Kidney epithelial cell (primary cell): ENCODE measurements at regions not wholly inside any gene's neighbourhood (a gene's known extent, or its start where the extent isn't known, plus 50 kb on each side); places are given as distances from the start of the nearest gene placed in this dataset.

Experiments used
- DNase-seq: peaks from one replicate; pipeline ENCODE4 v3.0.0-alpha.2; 2010; ENCODE audit warnings: low read depth
- H3K27me3 ChIP-seq: 2 replicates; pipeline ENCODE4 v1.6.0; 2011; ENCODE audit warnings: low read length; ENCODE audit not compliant: control insufficient read depth, insufficient read depth
- H3K36me3 ChIP-seq: 2 replicates; pipeline ENCODE4 v1.5.1; 2011; ENCODE audit warnings: low read length; ENCODE audit not compliant: control insufficient read depth, insufficient read depth
- H3K4me3 ChIP-seq: 2 replicates; pipeline ENCODE4 v1.5.1; 2011; ENCODE audit warnings: low read depth, mild to moderate bottlenecking, control low read depth, low read length
- TF ChIP-seq, protein P1 (sequence below): IDR thresholded peaks from 2 replicates; pipeline ENCODE4 v1.5.1; 2011; ENCODE audit warnings: mild to moderate bottlenecking, moderate library complexity, low read length, control low read depth, inconsistent platforms; ENCODE audit not compliant: insufficient read depth, poor library complexity, severe bottlenecking

DNA sequence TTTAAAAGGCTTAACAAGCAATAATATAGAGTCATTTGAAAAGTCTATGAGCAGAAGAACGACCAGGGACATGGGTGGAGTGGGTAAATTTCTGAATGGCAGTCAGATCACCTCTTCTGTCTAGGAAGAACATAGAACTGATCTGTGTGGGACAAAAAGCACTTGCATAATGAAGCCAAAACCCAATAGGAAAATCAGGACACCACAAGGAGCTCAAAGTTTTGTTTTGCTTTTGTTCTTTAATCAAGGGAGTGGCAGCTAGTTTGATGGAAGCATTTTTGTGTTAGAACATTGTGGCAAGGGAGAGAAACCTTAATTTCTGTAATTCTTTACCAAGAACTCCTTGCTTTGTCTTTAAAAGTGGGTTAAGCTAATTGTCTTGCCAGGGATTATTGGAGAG lies 240.2 kb upstream of the TANK start:
- H3K36me3 ChIP-seq = no peaks in the 10 kb centered on the region
- no peaks in the 10 kb centered on the region for H3K27me3 ChIP-seq
- no peak overlapping the region for H3K4me3 ChIP-seq
- no peak for DNase-seq
- TF ChIP-seq, protein P1, sequence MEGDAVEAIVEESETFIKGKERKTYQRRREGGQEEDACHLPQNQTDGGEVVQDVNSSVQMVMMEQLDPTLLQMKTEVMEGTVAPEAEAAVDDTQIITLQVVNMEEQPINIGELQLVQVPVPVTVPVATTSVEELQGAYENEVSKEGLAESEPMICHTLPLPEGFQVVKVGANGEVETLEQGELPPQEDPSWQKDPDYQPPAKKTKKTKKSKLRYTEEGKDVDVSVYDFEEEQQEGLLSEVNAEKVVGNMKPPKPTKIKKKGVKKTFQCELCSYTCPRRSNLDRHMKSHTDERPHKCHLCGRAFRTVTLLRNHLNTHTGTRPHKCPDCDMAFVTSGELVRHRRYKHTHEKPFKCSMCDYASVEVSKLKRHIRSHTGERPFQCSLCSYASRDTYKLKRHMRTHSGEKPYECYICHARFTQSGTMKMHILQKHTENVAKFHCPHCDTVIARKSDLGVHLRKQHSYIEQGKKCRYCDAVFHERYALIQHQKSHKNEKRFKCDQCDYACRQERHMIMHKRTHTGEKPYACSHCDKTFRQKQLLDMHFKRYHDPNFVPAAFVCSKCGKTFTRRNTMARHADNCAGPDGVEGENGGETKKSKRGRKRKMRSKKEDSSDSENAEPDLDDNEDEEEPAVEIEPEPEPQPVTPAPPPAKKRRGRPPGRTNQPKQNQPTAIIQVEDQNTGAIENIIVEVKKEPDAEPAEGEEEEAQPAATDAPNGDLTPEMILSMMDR = no peak

DNA sequence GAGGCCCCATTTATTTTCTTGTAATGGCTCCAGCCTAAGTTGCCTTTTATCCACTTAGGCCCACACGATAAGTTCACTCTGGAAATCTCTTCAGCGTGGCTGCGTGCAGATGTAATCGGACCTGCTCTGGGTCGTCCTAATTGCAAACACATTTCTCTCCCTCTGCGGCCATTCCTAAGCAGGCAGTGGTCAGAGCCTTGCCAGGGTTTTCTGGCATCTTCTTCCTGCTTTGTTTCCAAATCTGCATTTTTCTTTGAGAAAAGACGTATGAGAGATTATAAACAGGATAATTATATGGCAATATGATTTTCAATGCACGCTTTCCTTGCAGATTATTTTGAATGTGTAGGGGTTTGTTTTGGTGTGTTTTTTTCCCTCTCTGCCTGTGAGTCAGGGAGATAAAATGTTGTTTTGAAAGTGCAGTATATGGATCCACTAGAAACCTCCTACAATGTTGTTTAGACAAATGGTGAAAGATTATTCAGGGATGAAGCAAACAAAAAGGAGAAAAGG lies 239.4 kb upstream of the TANK start:
- H3K36me3 ChIP-seq = no peaks in the 10 kb centered on the region
- H3K4me3 ChIP-seq = no peak overlapping the region
- H3K27me3 ChIP-seq = no peaks in the 10 kb centered on the region
- DNase-seq = no peak
- TF ChIP-seq, protein P1 = no peak

GRCh38 chr2:160921386-160921964 lies 238.8 kb upstream of the TANK start:
- Histone ChIP-seq H3K27me3 (no peaks in the 10 kb centered on the region), H3K36me3 (no peaks in the 10 kb centered on the region), H3K4me3 (no peak overlapping the region)
- no peak for DNase-seq
- TF ChIP-seq, protein P1 = no peak

- Histone ChIP-seq H3K36me3 (no peaks in the 10 kb centered on the region), H3K4me3 (no peak overlapping the region)
- TF ChIP-seq, protein P1 = no peak
Observed at GRCh38 chr2:160924936-160925353, 235.3 kb upstream of the TANK start.

GRCh38 chr2:160925956-160926355 lies 234.3 kb upstream of the TANK start:
- TF ChIP-seq, protein P1 = no peak
- no peaks in the 10 kb centered on the region for H3K27me3 ChIP-seq
- no peak overlapping the region for H3K4me3 ChIP-seq

More at GRCh38 chr2:160924936-160925353, 235.3 kb upstream of the TANK start:
- no peak for DNase-seq
- H3K27me3 ChIP-seq = no peaks in the 10 kb centered on the region

GRCh38 chr2:160927324-160927723 lies 232.9 kb upstream of the TANK start:
- Histone ChIP-seq H3K27me3 (no peaks in the 10 kb centered on the region), H3K4me3 (no peak overlapping the region), H3K36me3 (no peaks in the 10 kb centered on the region)
- TF ChIP-seq, protein P1 = no peak
- no peak for DNase-seq

More at GRCh38 chr2:160925956-160926355, 234.3 kb upstream of the TANK start:
- H3K36me3 ChIP-seq = no peaks in the 10 kb centered on the region
- DNase-seq = no peak
